SU-DHL-6 (cell line): ENCODE measurements at regions not wholly inside any gene's neighbourhood (a gene's known extent, or its start where the extent isn't known, plus 50 kb on each side); places are given as distances from the start of the nearest gene placed in this dataset.

Experiments
- EZH2phosphoT487 ChIP-seq: fragments of 200-600 bp; sonication (generic), shearing (Covaris generic); conservative IDR thresholded peaks from 2 replicates; pipeline ENCODE4 v1.6.1; 2018; ENCODE audit warnings: mild to moderate bottlenecking, antibody characterized with exemption, low read length, moderate library complexity, mixed read lengths
- TF ChIP-seq, protein P1 (sequence below): fragments of 200-600 bp; sonication (generic); IDR thresholded peaks from one replicate; pipeline ENCODE4 v1.5.1; 2017; ENCODE audit warnings: antibody characterized with exemption, mild to moderate bottlenecking, low read length, moderate library complexity; ENCODE audit not compliant: insufficient read depth, poor library complexity, severe bottlenecking

DNA sequence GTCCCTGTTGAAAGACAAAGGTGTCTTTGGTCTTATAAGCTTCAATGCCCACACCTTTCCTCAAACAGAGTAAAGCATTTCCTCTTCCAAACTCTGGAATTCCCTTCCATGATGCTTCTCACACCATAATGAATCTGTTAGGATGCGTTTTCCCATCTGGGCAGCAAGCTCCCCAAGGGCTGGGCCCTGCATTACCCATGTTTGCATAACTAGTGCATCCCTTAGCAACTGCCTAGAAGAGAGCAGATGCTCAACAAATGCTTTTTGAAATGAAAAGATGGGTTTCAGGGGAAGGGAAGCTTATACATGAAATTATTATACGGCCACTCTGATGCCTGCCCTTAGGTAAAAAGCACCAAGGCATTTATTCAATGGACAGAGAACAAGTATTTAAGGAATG, 124.5 kb upstream of the CCL2 start:
- no peak for TF ChIP-seq EZH2phosphoT487
- TF ChIP-seq, protein P1, sequence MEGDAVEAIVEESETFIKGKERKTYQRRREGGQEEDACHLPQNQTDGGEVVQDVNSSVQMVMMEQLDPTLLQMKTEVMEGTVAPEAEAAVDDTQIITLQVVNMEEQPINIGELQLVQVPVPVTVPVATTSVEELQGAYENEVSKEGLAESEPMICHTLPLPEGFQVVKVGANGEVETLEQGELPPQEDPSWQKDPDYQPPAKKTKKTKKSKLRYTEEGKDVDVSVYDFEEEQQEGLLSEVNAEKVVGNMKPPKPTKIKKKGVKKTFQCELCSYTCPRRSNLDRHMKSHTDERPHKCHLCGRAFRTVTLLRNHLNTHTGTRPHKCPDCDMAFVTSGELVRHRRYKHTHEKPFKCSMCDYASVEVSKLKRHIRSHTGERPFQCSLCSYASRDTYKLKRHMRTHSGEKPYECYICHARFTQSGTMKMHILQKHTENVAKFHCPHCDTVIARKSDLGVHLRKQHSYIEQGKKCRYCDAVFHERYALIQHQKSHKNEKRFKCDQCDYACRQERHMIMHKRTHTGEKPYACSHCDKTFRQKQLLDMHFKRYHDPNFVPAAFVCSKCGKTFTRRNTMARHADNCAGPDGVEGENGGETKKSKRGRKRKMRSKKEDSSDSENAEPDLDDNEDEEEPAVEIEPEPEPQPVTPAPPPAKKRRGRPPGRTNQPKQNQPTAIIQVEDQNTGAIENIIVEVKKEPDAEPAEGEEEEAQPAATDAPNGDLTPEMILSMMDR: no peak
